Activated naive CD8-positive, alpha-beta T cell treated with anti-CD3 and anti-CD28 coated beads, Interleukin-2, amount 10 ng/mL, durations not matched to agents 7 days and 5 days (primary cell): ENCODE measurements at regions not wholly inside any gene's neighbourhood (a gene's known extent, or its start where the extent isn't known, plus 50 kb on each side); places are given as distances from the start of the nearest gene placed in this dataset.
"Not testable (repeated sequence)": the region's sequence is repeated elsewhere in the genome, so short reads cannot be mapped to it uniquely, and the experiment has no call there.

ENCODE experiments used
- ATAC-seq: fragments of 150-1000 bp; cut with Tn5 transposase; one replicate; pipeline ENCODE4 v1.10.0; 2021; ENCODE audit warnings: low read depth, moderate library complexity
- POLR2A ChIA-PET: fragments of 350-600 bp; sonication (Branson Sonifier 250); formaldehyde crosslinking; loops from one replicate; lab custom pipeline; 2021; ENCODE audit warnings: antibody characterized with exemption; lab: Charles Lee
- DNase-seq: peaks from one replicate; pipeline ENCODE4 v3.0.0; 2021
- H3K27ac Mint-ChIP-seq: one replicate; pipeline ENCODE4 v1.8.0; 2022; ENCODE audit warnings: mild to moderate bottlenecking, mixed read lengths
- H3K27me3 Mint-ChIP-seq: one replicate; pipeline ENCODE4 v1.8.0; 2022; ENCODE audit warnings: mild to moderate bottlenecking, moderate library complexity, mixed read lengths
- H3K36me3 Mint-ChIP-seq: one replicate; pipeline ENCODE4 v1.8.0; 2021; ENCODE audit warnings: mild to moderate bottlenecking, mixed read lengths
- H3K4me1 Mint-ChIP-seq: one replicate; pipeline ENCODE4 v1.8.0; 2021; ENCODE audit warnings: mixed read lengths
- H3K4me3 Mint-ChIP-seq: one replicate; pipeline ENCODE4 v1.8.0; 2022; ENCODE audit warnings: mild to moderate bottlenecking, moderate library complexity, mixed read lengths
- H3K9me3 Mint-ChIP-seq: one replicate; pipeline ENCODE4 v1.8.0; 2021; ENCODE audit warnings: mixed read lengths

- no peak for ATAC-seq
- Mint-ChIP-seq H3K4me1 (no peaks in the 10 kb centered on the region), H3K4me3 (no peak overlapping the region), H3K27ac (no peak overlapping the region), H3K27me3 (peaks cover 7% of the 10 kb centered on the region), H3K9me3 (peaks cover 9% of the 10 kb centered on the region), H3K36me3 (peaks cover 3% of the 10 kb centered on the region)
- POLR2A ChIA-PET, result no interaction called here
- DNase-seq, result no peak
Measured at GRCh38 chr2:238527565-238527964, 100.8 kb downstream of the ASB1 start.

- peaks cover 6% of the 10 kb centered on the region for H3K27me3 Mint-ChIP-seq
- ATAC-seq, result no peak
- peaks cover 3% of the 10 kb centered on the region for H3K36me3 Mint-ChIP-seq
- H3K4me1 Mint-ChIP-seq, result no peaks in the 10 kb centered on the region
- H3K27ac Mint-ChIP-seq, result no peak overlapping the region
- H3K4me3 Mint-ChIP-seq, result no peak overlapping the region
- no peak for DNase-seq
- POLR2A ChIA-PET, result no interaction called here
- peaks cover 9% of the 10 kb centered on the region for H3K9me3 Mint-ChIP-seq
Measured at GRCh38 chr2:238528953-238529781, 102.4 kb downstream of the ASB1 start.

GRCh38 chr2:238531017-238531645, 104.4 kb downstream of the ASB1 start:
- POLR2A ChIA-PET, H3K4me1 Mint-ChIP-seq, H3K9me3 Mint-ChIP-seq, H3K27me3 Mint-ChIP-seq, H3K27ac Mint-ChIP-seq, H3K4me3 Mint-ChIP-seq, H3K36me3 Mint-ChIP-seq, ATAC-seq, DNase-seq: not testable (repeated sequence)

GRCh38 chr2:238543732-238544131, 117.0 kb downstream of the ASB1 start:
- H3K27me3 Mint-ChIP-seq, ATAC-seq, DNase-seq, H3K4me1 Mint-ChIP-seq, H3K4me3 Mint-ChIP-seq, H3K27ac Mint-ChIP-seq, H3K36me3 Mint-ChIP-seq, POLR2A ChIA-PET: not testable (repeated sequence)
- H3K9me3 Mint-ChIP-seq, result peaks cover 13% of the 10 kb centered on the region

GRCh38 chr2:238548902-238549462, 122.3 kb downstream of the ASB1 start:
- H3K4me1 Mint-ChIP-seq, result no peaks in the 10 kb centered on the region
- ATAC-seq, result no peak
- peaks cover 4% of the 10 kb centered on the region for H3K9me3 Mint-ChIP-seq

GRCh38 chr2:238549866-238550265, 123.1 kb downstream of the ASB1 start:
- Mint-ChIP-seq H3K4me1 (no peaks in the 10 kb centered on the region), H3K4me3 (no peak overlapping the region), H3K27me3 (no peaks in the 10 kb centered on the region), H3K27ac (no peak overlapping the region), H3K36me3 (no peaks in the 10 kb centered on the region), H3K9me3 (peaks cover 4% of the 10 kb centered on the region)
- POLR2A ChIA-PET, result no interaction called here
- no peak for DNase-seq
- no peak for ATAC-seq

More at GRCh38 chr2:238548902-238549462, 122.3 kb downstream of the ASB1 start:
- H3K36me3 Mint-ChIP-seq, result no peaks in the 10 kb centered on the region
- POLR2A ChIA-PET, result no interaction called here
- no peaks in the 10 kb centered on the region for H3K27me3 Mint-ChIP-seq
- DNase-seq, result no peak
- H3K4me3 Mint-ChIP-seq, result no peak overlapping the region
- no peak overlapping the region for H3K27ac Mint-ChIP-seq

GRCh38 chr2:238551091-238551490, 124.4 kb downstream of the ASB1 start:
- no peak for DNase-seq
- POLR2A ChIA-PET, result no interaction called here
- H3K27me3 Mint-ChIP-seq, result peaks cover 2% of the 10 kb centered on the region
- no peak overlapping the region for H3K27ac Mint-ChIP-seq
- no peaks in the 10 kb centered on the region for H3K4me1 Mint-ChIP-seq
- H3K36me3 Mint-ChIP-seq, result no peaks in the 10 kb centered on the region
- peaks cover 2% of the 10 kb centered on the region for H3K9me3 Mint-ChIP-seq
- no peak for ATAC-seq
- no peak overlapping the region for H3K4me3 Mint-ChIP-seq

- no peaks in the 10 kb centered on the region for H3K4me1 Mint-ChIP-seq
- H3K4me3 Mint-ChIP-seq, result no peak overlapping the region
- DNase-seq (no peak), ATAC-seq (no peak)
- POLR2A ChIA-PET, result no interaction called here
- peaks cover 1% of the 10 kb centered on the region for H3K9me3 Mint-ChIP-seq
- H3K27me3 Mint-ChIP-seq, result peaks cover 2% of the 10 kb centered on the region
- H3K36me3 Mint-ChIP-seq, result no peaks in the 10 kb centered on the region
- no peak overlapping the region for H3K27ac Mint-ChIP-seq
Measured at GRCh38 chr2:238552226-238552625, 125.5 kb downstream of the ASB1 start.

- DNase-seq, result no peak
- no peak for ATAC-seq
- POLR2A ChIA-PET, result no interaction called here
- H3K36me3 Mint-ChIP-seq, result no peaks in the 10 kb centered on the region
- H3K27ac Mint-ChIP-seq, result no peak overlapping the region
- H3K4me1 Mint-ChIP-seq, result no peaks in the 10 kb centered on the region
- H3K27me3 Mint-ChIP-seq, result peaks cover 2% of the 10 kb centered on the region
- H3K9me3 Mint-ChIP-seq, result peaks cover 1% of the 10 kb centered on the region
- no peak overlapping the region for H3K4me3 Mint-ChIP-seq
Measured at GRCh38 chr2:238553159-238553558, 126.4 kb downstream of the ASB1 start.

- POLR2A ChIA-PET, result no interaction called here
- no peak overlapping the region for H3K27ac Mint-ChIP-seq
- H3K4me1 Mint-ChIP-seq, result no peaks in the 10 kb centered on the region
- ATAC-seq (no peak), DNase-seq (no peak)
- H3K36me3 Mint-ChIP-seq, result no peaks in the 10 kb centered on the region
- peaks cover 1% of the 10 kb centered on the region for H3K9me3 Mint-ChIP-seq
- no peak overlapping the region for H3K4me3 Mint-ChIP-seq
- peaks cover 2% of the 10 kb centered on the region for H3K27me3 Mint-ChIP-seq
Measured at GRCh38 chr2:238554468-238555315, 128.0 kb downstream of the ASB1 start.

- H3K9me3 Mint-ChIP-seq, result peaks cover 1% of the 10 kb centered on the region
- H3K27ac Mint-ChIP-seq, result no peak overlapping the region
- ATAC-seq, result no peak
- DNase-seq, result no peak
- POLR2A ChIA-PET, result no interaction called here
- no peaks in the 10 kb centered on the region for H3K4me1 Mint-ChIP-seq
- H3K27me3 Mint-ChIP-seq, result peaks cover 2% of the 10 kb centered on the region
- no peaks in the 10 kb centered on the region for H3K36me3 Mint-ChIP-seq
- no peak overlapping the region for H3K4me3 Mint-ChIP-seq
Measured at GRCh38 chr2:238555786-238556542, 129.2 kb downstream of the ASB1 start.

GRCh38 chr2:238557431-238557830, 130.7 kb downstream of the ASB1 start:
- DNase-seq, result no peak
- no peak for ATAC-seq
- POLR2A ChIA-PET, result no interaction called here
- H3K4me3 Mint-ChIP-seq, result no peak overlapping the region
- no peak overlapping the region for H3K27ac Mint-ChIP-seq
- no peaks in the 10 kb centered on the region for H3K36me3 Mint-ChIP-seq
- H3K27me3 Mint-ChIP-seq, result peaks cover 2% of the 10 kb centered on the region
- peaks cover 1% of the 10 kb centered on the region for H3K9me3 Mint-ChIP-seq
- H3K4me1 Mint-ChIP-seq, result no peaks in the 10 kb centered on the region

- ATAC-seq, result no peak
- POLR2A ChIA-PET, result no interaction called here
- H3K4me3 Mint-ChIP-seq, result no peak overlapping the region
- no peak for DNase-seq
- peaks cover 1% of the 10 kb centered on the region for H3K9me3 Mint-ChIP-seq
- peaks cover 2% of the 10 kb centered on the region for H3K27me3 Mint-ChIP-seq
- H3K4me1 Mint-ChIP-seq, result no peaks in the 10 kb centered on the region
- H3K36me3 Mint-ChIP-seq, result no peaks in the 10 kb centered on the region
- no peak overlapping the region for H3K27ac Mint-ChIP-seq
Measured at GRCh38 chr2:238557936-238558335, 131.2 kb downstream of the ASB1 start.
